Naive thymus-derived CD8-positive, alpha-beta T cell (primary cell): ENCODE measurements at regions not wholly inside any gene's neighbourhood (a gene's known extent, or its start where the extent isn't known, plus 50 kb on each side); places are given as distances from the start of the nearest gene placed in this dataset.

Source experiments
- ATAC-seq, 2 donors: fragments of 150-1000 bp; cut with Tn5 transposase in 1 of 2; sonication (Bioruptor Pico), chemical (Tn5 transposase) in 1 of 2; 1 replicate in 1 of 2; 2 replicates in 1 of 2; pipeline ENCODE4 v1.10.0; 2021; ENCODE audit warnings: mild to moderate bottlenecking in 2 of 2, moderate library complexity in 2 of 2
- POLR2A ChIA-PET: fragments of 350-600 bp; sonication (Branson Sonifier 250); formaldehyde crosslinking; loops from one replicate; lab custom pipeline; 2021; ENCODE audit warnings: antibody characterized with exemption; lab: Charles Lee
- DNase-seq, 10 donors: peaks; one replicate each; pipeline versions ENCODE4 v3.0.0 to v3.0.0-alpha.2; 2020 to 2022
- H3K27ac Mint-ChIP-seq, 10 donors: one replicate each; pipeline ENCODE4 v1.8.0; 2020 to 2022; ENCODE audit warnings: mild to moderate bottlenecking in 10 of 10, mixed read lengths in 10 of 10, moderate library complexity in 4 of 10, inconsistent platforms in 1 of 10
- H3K27me3 Mint-ChIP-seq, 5 donors: one replicate each; pipeline ENCODE4 v1.8.0; 2021 to 2022; ENCODE audit warnings: mixed read lengths in 5 of 5
- H3K36me3 Mint-ChIP-seq, 3 donors: one replicate each; pipeline ENCODE4 v1.8.0; 2020 to 2022; ENCODE audit warnings: mixed read lengths in 3 of 3, mild to moderate bottlenecking in 2 of 3, inconsistent platforms in 1 of 3
- H3K4me1 Mint-ChIP-seq, 4 donors: one replicate each; pipeline ENCODE4 v1.8.0; 2021 to 2022; ENCODE audit warnings: mixed read lengths in 4 of 4
- H3K4me3 Mint-ChIP-seq, 10 donors: one replicate each; pipeline ENCODE4 v1.8.0; 2020 to 2022; ENCODE audit warnings: mild to moderate bottlenecking in 10 of 10, mixed read lengths in 10 of 10, moderate library complexity in 6 of 10, inconsistent platforms in 1 of 10
- H3K9me3 Mint-ChIP-seq, 9 donors: one replicate each; pipeline ENCODE4 v1.8.0; 2020 to 2022; ENCODE audit warnings: mixed read lengths in 9 of 9, mild to moderate bottlenecking in 3 of 9, inconsistent platforms in 1 of 9, moderate library complexity in 1 of 9

DNA sequence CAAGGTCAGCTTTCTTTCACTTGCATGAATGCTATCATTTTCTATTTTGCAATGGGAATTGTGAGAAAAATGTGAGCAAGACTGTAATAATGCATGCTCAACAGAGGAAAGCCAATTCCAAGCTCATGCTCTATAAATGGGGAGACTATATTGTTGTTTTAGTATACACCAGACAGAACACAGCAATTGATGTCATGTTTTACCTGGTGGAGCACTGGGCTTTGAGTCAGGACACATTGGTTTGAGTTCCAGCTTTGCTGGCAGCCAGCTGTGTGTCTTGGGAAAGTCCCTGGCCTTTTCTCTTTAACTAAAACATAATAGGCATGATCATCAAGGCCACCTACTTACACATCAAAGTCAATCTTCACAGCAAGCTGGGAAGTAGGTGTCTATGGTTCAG lies 83.3 kb downstream of the FOXA2 start:
- peaks cover 0 to 9% (median 4%) of the 10 kb centered on the region in 5 donors for H3K27me3 Mint-ChIP-seq
- no peak overlapping the region for H3K4me3 Mint-ChIP-seq
- no peaks in the 10 kb centered on the region for H3K4me1 Mint-ChIP-seq
- H3K36me3 Mint-ChIP-seq, result no peaks in the 10 kb centered on the region
- H3K9me3 Mint-ChIP-seq, result peaks cover 0 to 6% (median 0%) of the 10 kb centered on the region in 9 donors
- POLR2A ChIA-PET, result no interaction called here
- H3K27ac Mint-ChIP-seq, result no peak overlapping the region
- ATAC-seq, result no peak
- DNase-seq, result no peak

DNA sequence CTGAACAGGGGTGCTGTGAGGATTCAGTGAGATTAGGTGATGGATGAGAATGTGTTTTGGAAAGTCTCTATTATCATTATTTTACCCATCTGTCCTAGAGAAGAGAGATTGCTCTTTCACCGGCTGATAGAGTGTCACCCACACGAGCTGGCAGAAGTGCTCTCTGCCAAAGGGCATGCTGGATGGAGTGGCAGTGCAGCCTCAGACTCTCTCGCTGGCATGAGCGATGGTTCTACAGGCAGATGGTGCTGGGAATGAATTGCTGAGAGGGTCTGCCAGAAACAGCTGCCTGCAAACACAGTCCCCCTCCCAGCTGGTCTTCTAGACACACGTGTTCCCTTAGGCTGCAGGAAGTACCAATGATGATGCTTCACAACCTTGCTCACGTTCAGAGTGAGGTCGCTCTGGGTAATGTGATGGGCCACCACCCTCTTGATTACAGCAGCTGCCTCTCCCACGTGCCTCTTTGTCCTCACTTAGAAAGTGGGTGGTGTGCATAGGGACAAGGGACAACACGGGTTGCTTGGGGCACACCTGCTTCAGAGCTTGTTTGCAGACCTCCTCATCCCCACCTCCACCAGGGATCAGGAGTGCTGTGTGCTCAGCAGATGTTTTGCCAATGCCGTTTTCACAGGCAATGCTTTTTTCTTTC lies 84.7 kb downstream of the FOXA2 start:
- Mint-ChIP-seq H3K9me3 (peaks cover 0 to 4% (median 0%) of the 10 kb centered on the region in 9 donors), H3K4me3 (no peak overlapping the region), H3K27ac (no peak overlapping the region), H3K36me3 (no peaks in the 10 kb centered on the region), H3K27me3 (peaks cover 0 to 9% (median 4%) of the 10 kb centered on the region in 5 donors), H3K4me1 (no peaks in the 10 kb centered on the region)
- DNase-seq, result no peak
- no peak for ATAC-seq
- POLR2A ChIA-PET, result no interaction called here

DNA sequence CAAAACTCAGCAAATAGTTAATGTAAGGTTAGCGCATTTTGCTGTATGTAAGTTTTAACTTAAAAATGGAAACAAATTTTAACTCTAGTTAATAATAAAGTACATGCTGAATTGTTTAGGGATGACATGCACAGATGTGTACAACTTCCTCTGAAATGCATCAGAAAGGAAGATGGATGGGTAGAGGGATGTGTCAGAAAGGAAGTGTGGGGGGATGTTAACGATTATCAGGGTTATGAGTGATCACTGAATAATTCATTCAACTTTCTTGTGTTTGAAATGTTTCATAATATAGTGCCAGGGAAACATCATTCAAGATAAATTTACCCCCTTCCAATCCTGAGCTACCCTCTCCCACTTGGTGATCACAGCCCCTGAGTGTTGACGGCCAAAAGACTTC lies 87.6 kb downstream of the FOXA2 start:
- H3K27me3 Mint-ChIP-seq, result peaks cover 0 to 11% (median 2%) of the 10 kb centered on the region in 5 donors

DNA sequence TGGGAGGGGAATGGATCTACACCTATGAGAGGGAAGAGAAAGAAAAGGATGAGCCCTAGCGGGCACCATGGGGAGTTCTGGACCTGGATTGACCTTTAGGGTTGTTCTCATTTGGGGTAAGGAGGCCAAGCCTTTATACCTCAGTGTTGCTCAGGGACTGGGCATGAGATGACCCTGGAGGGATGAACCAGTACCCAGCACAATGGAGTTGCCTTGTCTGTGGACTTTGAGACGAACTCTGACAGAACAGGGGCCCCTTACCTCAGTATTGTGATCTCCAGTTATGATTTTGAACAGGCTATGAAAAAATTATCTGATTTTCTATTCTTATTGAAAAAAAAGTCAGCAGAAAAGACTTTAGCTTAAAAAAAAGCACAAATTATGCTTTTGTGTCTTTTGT lies 88.6 kb downstream of the FOXA2 start:
- Mint-ChIP-seq H3K27ac (no peak overlapping the region), H3K4me1 (no peaks in the 10 kb centered on the region), H3K27me3 (peaks cover 0 to 12% (median 2%) of the 10 kb centered on the region in 5 donors), H3K9me3 (peaks cover 0 to 2% (median 0%) of the 10 kb centered on the region in 9 donors), H3K36me3 (peaks cover 0 to 7% (median 0%) of the 10 kb centered on the region in 3 donors), H3K4me3 (no peak overlapping the region)
- no peak for ATAC-seq
- POLR2A ChIA-PET, result no interaction called here
- no peak for DNase-seq

More for the DNA sequence above, 87.6 kb downstream of the FOXA2 start:
- ATAC-seq, result no peak
- H3K9me3 Mint-ChIP-seq, result peaks cover 0 to 2% (median 0%) of the 10 kb centered on the region in 9 donors
- peaks cover 0 to 7% (median 0%) of the 10 kb centered on the region in 3 donors for H3K36me3 Mint-ChIP-seq
- H3K27ac Mint-ChIP-seq, result no peak overlapping the region
- no peak overlapping the region for H3K4me3 Mint-ChIP-seq
- DNase-seq, result no peak
- H3K4me1 Mint-ChIP-seq, result no peaks in the 10 kb centered on the region
- POLR2A ChIA-PET, result no interaction called here

DNA sequence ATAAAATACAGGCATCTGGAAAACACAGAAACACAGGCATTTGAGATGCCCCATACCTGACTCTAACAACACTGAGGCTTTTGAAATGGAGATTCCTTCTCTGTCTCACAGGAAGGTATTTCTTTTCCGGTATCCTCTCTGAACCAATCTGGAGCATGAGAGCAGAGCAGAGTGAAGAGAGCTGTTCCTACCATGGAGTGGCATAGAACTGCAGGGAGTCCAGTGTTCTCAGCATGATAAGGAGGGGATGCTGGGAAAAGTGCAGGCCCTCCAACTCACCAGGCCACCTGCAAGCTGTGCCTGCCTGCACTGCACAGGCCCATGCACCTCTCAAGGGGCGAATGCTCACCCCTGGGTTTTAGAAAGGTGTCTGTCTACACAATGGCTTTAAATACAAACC lies 89.2 kb downstream of the FOXA2 start:
- POLR2A ChIA-PET, result no interaction called here
- H3K27me3 Mint-ChIP-seq, result peaks cover 0 to 12% (median 2%) of the 10 kb centered on the region in 5 donors
- ATAC-seq, result no peak
- no peak overlapping the region for H3K4me3 Mint-ChIP-seq
- H3K4me1 Mint-ChIP-seq, result no peaks in the 10 kb centered on the region
- no peak for DNase-seq
- H3K9me3 Mint-ChIP-seq, result peaks cover 0 to 2% (median 0%) of the 10 kb centered on the region in 9 donors
- H3K27ac Mint-ChIP-seq, result no peak overlapping the region
- peaks cover 0 to 7% (median 0%) of the 10 kb centered on the region in 3 donors for H3K36me3 Mint-ChIP-seq

DNA sequence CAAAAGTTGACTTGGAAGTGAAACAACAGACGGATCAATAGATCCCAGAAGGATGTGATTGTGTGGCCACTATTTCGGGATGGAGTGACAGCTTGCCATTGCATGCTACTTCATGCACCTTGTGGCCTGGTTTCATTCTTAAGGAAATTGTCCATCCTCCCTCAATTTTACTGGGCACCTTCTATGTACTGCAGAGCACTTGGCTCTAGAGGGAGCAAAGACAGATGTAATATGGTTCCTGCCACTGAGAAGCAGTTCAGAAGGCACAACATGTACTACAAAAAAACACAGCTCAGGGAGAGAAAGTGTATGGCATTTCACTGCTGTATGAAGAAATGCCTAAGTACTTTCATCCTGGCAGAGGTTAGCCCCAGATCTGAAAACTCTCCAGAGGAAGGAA lies 91.9 kb downstream of the FOXA2 start:
- Mint-ChIP-seq H3K27ac (no peak overlapping the region), H3K36me3 (peaks cover 0 to 7% (median 0%) of the 10 kb centered on the region in 3 donors), H3K4me3 (no peak overlapping the region), H3K27me3 (peaks cover 0 to 9% (median 0%) of the 10 kb centered on the region in 5 donors), H3K4me1 (no peaks in the 10 kb centered on the region), H3K9me3 (peaks cover 0 to 4% (median 0%) of the 10 kb centered on the region in 9 donors)
- DNase-seq (no peak), ATAC-seq (no peak)
- POLR2A ChIA-PET, result no interaction called here

DNA sequence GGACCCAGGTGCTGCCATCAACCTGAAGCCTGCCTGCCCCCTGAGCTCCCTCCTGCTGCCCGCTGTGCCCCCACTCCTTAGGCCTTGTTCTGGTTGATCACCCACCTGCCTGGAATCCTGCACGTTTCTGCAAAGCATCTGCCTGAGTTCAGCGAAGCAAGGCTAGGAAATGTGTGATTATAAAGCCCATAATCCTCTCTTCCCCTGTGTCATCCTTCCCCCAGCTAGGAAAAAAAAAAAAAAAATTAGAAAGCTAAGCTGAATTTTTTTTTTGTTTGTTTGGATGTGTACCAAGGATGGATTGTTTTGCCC lies 93.2 kb downstream of the FOXA2 start:
- H3K36me3 Mint-ChIP-seq, result peaks cover 0 to 7% (median 0%) of the 10 kb centered on the region in 3 donors
- ATAC-seq, result no peak
- POLR2A ChIA-PET, result no interaction called here

DNA sequence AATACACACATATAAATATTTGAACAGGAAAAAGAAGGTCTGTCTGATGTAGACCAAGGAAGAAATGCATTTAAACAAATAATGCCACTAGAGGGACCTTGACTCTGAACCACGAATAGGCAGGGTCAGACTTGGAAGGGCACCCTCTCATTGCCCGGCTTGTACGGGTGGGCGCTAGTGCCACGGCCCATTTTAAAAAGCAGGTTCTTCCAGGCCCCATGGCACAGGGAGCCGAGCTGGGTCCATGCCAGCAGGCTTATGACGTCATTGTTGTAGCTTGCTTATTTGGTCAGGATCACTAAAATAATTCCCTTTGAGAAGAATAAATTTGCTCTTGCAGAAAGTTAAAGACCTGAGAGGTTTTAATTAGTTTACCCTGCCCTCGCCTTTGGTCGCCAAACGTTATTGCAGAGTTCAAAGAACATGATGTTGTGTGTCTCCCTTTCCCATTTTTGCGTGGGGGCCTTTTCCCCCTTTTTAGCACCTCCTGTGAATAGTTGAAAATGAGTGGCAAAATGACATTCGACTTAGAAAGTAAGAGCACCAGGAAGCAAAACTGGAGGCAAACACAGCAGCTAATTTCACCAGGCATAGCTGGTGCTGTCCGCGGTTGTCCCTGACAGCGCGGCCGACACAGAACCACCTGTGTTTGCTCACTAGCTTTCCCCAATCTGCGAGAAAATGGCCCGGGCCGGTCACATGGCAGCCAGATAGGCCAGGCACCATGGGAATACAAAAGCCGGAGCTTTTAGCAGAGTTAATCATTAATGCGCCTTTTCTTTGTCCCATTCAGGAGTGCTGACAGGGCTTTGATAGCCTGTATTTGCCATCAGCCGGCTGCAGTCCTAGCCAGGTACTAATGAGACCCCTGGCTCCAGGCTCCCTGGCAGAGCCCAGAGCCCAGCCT lies 93.8 kb downstream of the FOXA2 start:
- no peak overlapping the region for H3K4me3 Mint-ChIP-seq
- no peak overlapping the region for H3K27ac Mint-ChIP-seq
- H3K27me3 Mint-ChIP-seq, result peaks cover 0 to 9% (median 0%) of the 10 kb centered on the region in 5 donors
- peaks cover 0 to 4% (median 0%) of the 10 kb centered on the region in 9 donors for H3K9me3 Mint-ChIP-seq
- peaks cover 0 to 7% (median 0%) of the 10 kb centered on the region in 3 donors for H3K36me3 Mint-ChIP-seq
- DNase-seq (no peak), ATAC-seq (no peak)
- H3K4me1 Mint-ChIP-seq, result no peaks in the 10 kb centered on the region
- POLR2A ChIA-PET, result no interaction called here

More for the DNA sequence above, 93.2 kb downstream of the FOXA2 start:
- Mint-ChIP-seq H3K27me3 (peaks cover 0 to 9% (median 0%) of the 10 kb centered on the region in 5 donors), H3K4me3 (no peak overlapping the region), H3K27ac (no peak overlapping the region), H3K9me3 (peaks cover 0 to 4% (median 0%) of the 10 kb centered on the region in 9 donors), H3K4me1 (no peaks in the 10 kb centered on the region)
- DNase-seq, result no peak

DNA sequence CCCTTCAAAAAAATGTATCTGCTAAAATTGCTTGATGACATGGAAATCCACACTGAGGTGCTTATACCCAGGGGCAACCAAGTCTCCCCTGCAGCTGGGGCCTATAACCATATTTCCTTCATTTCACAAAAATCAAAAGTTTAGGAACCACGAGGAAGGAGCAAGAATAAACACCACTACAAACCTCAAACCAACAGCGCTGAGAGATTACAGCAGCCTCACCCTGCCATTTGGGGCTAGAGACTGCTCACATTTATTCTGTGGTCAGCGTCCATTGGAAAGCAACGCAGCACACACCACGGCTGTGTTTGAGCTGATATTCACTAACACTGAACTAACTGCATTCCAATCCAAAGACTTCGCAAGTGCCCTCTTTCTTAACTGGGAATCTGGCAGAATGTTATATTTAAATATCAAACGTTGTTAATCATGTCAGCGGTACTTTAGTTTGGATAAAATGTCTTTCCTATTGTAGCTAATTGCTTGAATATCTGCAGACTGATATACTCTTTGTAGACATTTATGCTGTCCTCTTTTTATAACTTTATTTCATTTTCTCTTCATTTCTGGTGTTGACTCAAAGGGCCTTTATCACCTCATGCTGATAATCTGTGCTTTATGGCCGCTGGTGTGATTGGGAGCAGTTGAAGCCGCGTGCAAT lies 94.6 kb downstream of the FOXA2 start:
- peaks cover 0 to 7% (median 0%) of the 10 kb centered on the region in 3 donors for H3K36me3 Mint-ChIP-seq
- ATAC-seq (no peak), DNase-seq (no peak)
- H3K27me3 Mint-ChIP-seq, result peaks cover 0 to 9% (median 0%) of the 10 kb centered on the region in 5 donors
- H3K9me3 Mint-ChIP-seq, result peaks cover 0 to 4% (median 0%) of the 10 kb centered on the region in 9 donors
- H3K4me3 Mint-ChIP-seq, result no peak overlapping the region
- no peaks in the 10 kb centered on the region for H3K4me1 Mint-ChIP-seq
- H3K27ac Mint-ChIP-seq, result no peak overlapping the region
- POLR2A ChIA-PET, result no interaction called here

DNA sequence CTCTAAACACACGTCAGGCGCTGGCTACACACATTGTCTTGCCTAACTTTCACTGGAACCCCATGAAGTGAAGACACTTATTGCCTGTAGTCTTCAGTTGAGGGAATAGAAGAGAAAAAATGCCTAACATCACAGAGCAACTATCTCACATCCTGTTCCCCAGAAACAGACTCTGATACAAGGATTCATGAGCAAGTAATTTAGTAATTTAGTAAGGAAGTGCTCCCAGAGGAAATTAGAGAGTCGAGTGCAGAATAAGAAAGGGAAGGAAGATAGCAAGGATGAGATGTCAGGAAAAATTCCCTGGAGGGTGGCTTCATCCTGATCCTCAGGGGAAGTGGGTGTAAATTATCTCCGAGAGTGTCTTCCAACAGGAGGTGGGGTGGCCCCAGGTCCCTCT lies 104.0 kb downstream of the FOXA2 start:
- no peak overlapping the region for H3K27ac Mint-ChIP-seq
- POLR2A ChIA-PET, result no interaction called here
- peaks cover 0 to 7% (median 3%) of the 10 kb centered on the region in 5 donors for H3K27me3 Mint-ChIP-seq
- no peak for ATAC-seq
- no peaks in the 10 kb centered on the region for H3K36me3 Mint-ChIP-seq
- no peak overlapping the region for H3K4me3 Mint-ChIP-seq
- no peak for DNase-seq
- no peaks in the 10 kb centered on the region for H3K4me1 Mint-ChIP-seq
- peaks cover 4 to 21% (median 13%) of the 10 kb centered on the region in 9 donors for H3K9me3 Mint-ChIP-seq

DNA sequence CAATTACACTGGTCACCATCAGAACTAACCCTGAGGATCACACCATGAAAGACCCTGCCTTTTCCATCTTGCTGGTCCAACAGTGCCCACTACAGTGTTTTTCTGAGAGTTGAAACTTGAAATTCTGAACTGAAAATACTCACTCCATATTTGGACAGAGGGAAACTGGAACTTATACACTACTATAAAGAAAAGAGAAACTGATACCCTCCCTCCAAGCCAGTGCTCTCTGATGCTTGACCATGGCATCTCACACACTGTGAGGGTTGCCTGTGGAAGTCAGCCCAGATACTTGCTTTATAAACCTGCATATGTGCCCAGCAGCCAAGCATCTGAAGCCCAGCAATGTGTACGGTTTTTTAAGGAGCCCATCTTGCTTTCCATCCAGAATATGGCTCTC lies 108.7 kb downstream of the FOXA2 start:
- no peak overlapping the region for H3K4me3 Mint-ChIP-seq

DNA sequence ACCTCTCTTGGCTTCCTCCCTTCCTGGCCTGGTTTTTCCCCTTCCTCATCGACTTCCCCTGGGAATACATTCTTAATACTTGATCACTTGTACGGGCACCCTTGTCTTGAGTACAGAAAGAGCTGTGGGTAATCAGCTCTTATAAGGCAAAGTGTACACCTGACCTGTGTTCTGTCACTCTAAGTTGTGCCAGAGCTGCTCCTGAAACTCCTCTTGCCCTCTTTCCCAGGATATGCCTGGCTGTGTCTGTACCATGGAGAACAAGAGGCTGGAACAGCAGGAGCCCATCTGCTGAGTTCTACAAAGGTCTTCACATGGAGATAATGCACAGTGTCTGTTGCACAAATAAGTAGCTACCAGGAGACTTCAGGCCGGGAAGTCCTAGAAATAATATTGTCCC lies 110.1 kb downstream of the FOXA2 start:
- POLR2A ChIA-PET, result no interaction called here
- H3K27ac Mint-ChIP-seq, result no peak overlapping the region
- peaks cover 6 to 28% (median 14%) of the 10 kb centered on the region in 9 donors for H3K9me3 Mint-ChIP-seq
- H3K4me1 Mint-ChIP-seq, result peaks cover 0 to 4% (median 0%) of the 10 kb centered on the region in 4 donors
- no peak overlapping the region for H3K4me3 Mint-ChIP-seq
- DNase-seq (no peak), ATAC-seq (no peak)
- peaks cover 0 to 20% (median 5%) of the 10 kb centered on the region in 5 donors for H3K27me3 Mint-ChIP-seq
- peaks cover 0 to 5% (median 2%) of the 10 kb centered on the region in 3 donors for H3K36me3 Mint-ChIP-seq

More for the DNA sequence above, 108.7 kb downstream of the FOXA2 start:
- Mint-ChIP-seq H3K27ac (no peak overlapping the region), H3K36me3 (peaks cover 0 to 5% (median 2%) of the 10 kb centered on the region in 3 donors), H3K9me3 (peaks cover 6 to 28% (median 14%) of the 10 kb centered on the region in 9 donors), H3K27me3 (peaks cover 0 to 20% (median 5%) of the 10 kb centered on the region in 5 donors), H3K4me1 (peaks cover 0 to 4% (median 0%) of the 10 kb centered on the region in 4 donors)
- DNase-seq (no peak), ATAC-seq (no peak)
- POLR2A ChIA-PET, result no interaction called here
